HepG2 (cell line): ENCODE measurements at regions not wholly inside any gene's neighbourhood (a gene's known extent, or its start where the extent isn't known, plus 50 kb on each side); places are given as distances from the start of the nearest gene placed in this dataset.

Experiments used
- ATAC-seq: fragments of 200-7000 bp; cut with Tn5 transposase; 3 replicates; pipeline ENCODE4 v1.9.1; 2020; ENCODE audit warnings: mild to moderate bottlenecking, moderate library complexity
- BruUV-seq: library from RNA; stranded (reverse); fragments of 400-500 nt; replicated peaks from 2 replicates; lab custom pipeline; 2021; lab: Mats Ljungman, UMichigan
- CTCF ChIA-PET: fragments of 300-600 bp; formaldehyde crosslinking; extraction: SDS; loops from one replicate; lab custom pipeline; 2021; ENCODE audit warnings: low total read pairs, inconsistent platforms, low intra/inter-chr PET ratio; lab: Yijun Ruan, JAX
- POLR2A ChIA-PET: fragments of 350-600 bp; sonication (Branson Sonifier 250); formaldehyde crosslinking; loops from one replicate; lab custom pipeline; 2020; ENCODE audit warnings: antibody characterized with exemption, inconsistent platforms; lab: Yijun Ruan, JAX
- DNase-seq: peaks from one replicate; pipeline ENCODE4 v3.0.0-alpha.2; 2015; ENCODE audit warnings: low spot score
- FAIRE-seq: peaks from 3 replicates; lab custom pipeline; 2011; peaks lifted over from hg19 to GRCh38; lab: Jason Lieb, UNC
- H2AFZ ChIP-seq: one replicate; pipeline ENCODE4 v1.6.1; 2011; ENCODE audit warnings: low read length, inconsistent platforms
- H3K27ac ChIP-seq: fragments of 300-600 bp; 3 replicates; pipeline ENCODE4 v1.8.0; 2011; ENCODE audit warnings: mixed run types, mild to moderate bottlenecking, mixed read lengths, low read length, inconsistent platforms; ENCODE audit not compliant: insufficient read depth; ENCODE audit errors: extremely low read length
- H3K27me3 ChIP-seq, 2 experiments: fragments of 200-600 bp in 1 of 2; 2 replicates in 1 of 2; 3 replicates in 1 of 2; pipeline versions ENCODE4 v1.6.0 to v1.8.0; 2011; ENCODE audit warnings: low read length in 2 of 2, mild to moderate bottlenecking in 2 of 2, moderate library complexity in 2 of 2, inconsistent platforms in 1 of 2; ENCODE audit not compliant: insufficient read depth in 2 of 2, control insufficient read depth in 1 of 2
- H3K36me3 ChIP-seq, 2 experiments: fragments of 200-600 bp in 1 of 2; replicated peaks in 1 of 2; 2 replicates in 1 of 2; 3 replicates in 1 of 2; pipeline versions ENCODE4 v1.5.1 to v1.8.0; 2011; ENCODE audit warnings: low read length in 2 of 2, inconsistent platforms in 1 of 2; ENCODE audit not compliant: insufficient read depth in 2 of 2, control insufficient read depth in 1 of 2
- H3K4me1 ChIP-seq: 2 replicates; pipeline ENCODE4 v1.5.1; 2012; ENCODE audit warnings: low read length, inconsistent platforms; ENCODE audit not compliant: insufficient read depth
- H3K4me2 ChIP-seq: 2 replicates; pipeline ENCODE4 v1.6.0; 2011; ENCODE audit warnings: low read depth, low read length, inconsistent platforms
- H3K4me3 ChIP-seq, 3 experiments: fragments of 200-600 bp in 1 of 3; sonication (generic), shearing (Covaris generic) in 1 of 3; replicated peaks in 1 of 3; 2 replicates each; pipeline ENCODE4 v1.5.1; 2011 to 2016; ENCODE audit warnings: low read length in 3 of 3, inconsistent platforms in 2 of 3, low read depth in 2 of 3, mild to moderate bottlenecking in 2 of 3, control low read depth in 1 of 3, mixed read lengths in 1 of 3; ENCODE audit not compliant: insufficient read depth in 1 of 3
- H3K79me2 ChIP-seq: one replicate; pipeline ENCODE4 v1.6.1; 2011; ENCODE audit warnings: low read length, inconsistent platforms; ENCODE audit not compliant: insufficient read depth
- H3K9ac ChIP-seq: 2 replicates; pipeline ENCODE4 v1.6.0; 2011; ENCODE audit warnings: mild to moderate bottlenecking, low read depth, low read length, inconsistent platforms; ENCODE audit not compliant: insufficient read depth
- H3K9me3 ChIP-seq: 2 replicates; pipeline ENCODE4 v1.5.1; 2012; ENCODE audit warnings: mild to moderate bottlenecking, low read length
- H4K20me1 ChIP-seq: 2 replicates; pipeline ENCODE4 v1.6.0; 2011; ENCODE audit warnings: inconsistent platforms, mild to moderate bottlenecking, low read length, moderate library complexity; ENCODE audit not compliant: insufficient read depth
- DPF2 ChIP-seq: sonication (generic); formaldehyde crosslinking; IDR thresholded peaks from 2 replicates; pipeline ENCODE4 v1.4.0; 2020; ENCODE audit warnings: mild to moderate bottlenecking, low read depth, missing genetic modification reagents, borderline replicate concordance
- ELF4 ChIP-seq: sonication (generic); formaldehyde crosslinking; IDR thresholded peaks from 2 replicates; pipeline ENCODE4 v1.5.0; 2020; ENCODE audit warnings: missing genetic modification reagents, mild to moderate bottlenecking, moderate library complexity, borderline replicate concordance
- HOXA5 ChIP-seq: sonication (generic); formaldehyde crosslinking; IDR thresholded peaks from 2 replicates; pipeline ENCODE4 v1.4.0; 2020; ENCODE audit warnings: missing genetic modification reagents
- ISX ChIP-seq: sonication (generic); formaldehyde crosslinking; conservative IDR thresholded peaks from 2 replicates; pipeline ENCODE4 v1.5.0; 2020; ENCODE audit warnings: missing genetic modification reagents
- JUND ChIP-seq: sonication (generic); formaldehyde crosslinking; IDR thresholded peaks from 2 replicates; pipeline ENCODE4 v1.8.0; 2022; ENCODE audit warnings: mild to moderate bottlenecking, missing genetic modification reagents
- KDM1A ChIP-seq: IDR thresholded peaks from 2 replicates; pipeline ENCODE4 v1.6.1; 2016; ENCODE audit warnings: missing compliant biosample characterization
- NFYB ChIP-seq: sonication (generic); formaldehyde crosslinking; IDR thresholded peaks from 2 replicates; pipeline ENCODE4 v1.4.0; 2020; ENCODE audit warnings: missing genetic modification reagents
- ONECUT2 ChIP-seq: sonication (generic); formaldehyde crosslinking; IDR thresholded peaks from 2 replicates; pipeline ENCODE4 v1.4.0; 2020; ENCODE audit warnings: missing genetic modification reagents
- PAX8 ChIP-seq: sonication (generic); formaldehyde crosslinking; IDR thresholded peaks from 2 replicates; pipeline ENCODE4 v1.8.0; 2022; ENCODE audit warnings: mild to moderate bottlenecking, missing genetic modification reagents, borderline replicate concordance
- SMARCC2 ChIP-seq: fragments of 450-650 bp; IDR thresholded peaks from 2 replicates; pipeline ENCODE4 v1.6.1; 2017; ENCODE audit warnings: antibody characterized with exemption, mild to moderate bottlenecking
- SMC3 ChIP-seq: IDR thresholded peaks from 2 replicates; pipeline ENCODE4 v1.6.1; 2011; ENCODE audit warnings: low read length, improper control_type of control experiment
- TAF1 ChIP-seq: sonication (generic); formaldehyde crosslinking; IDR thresholded peaks from 2 replicates; pipeline ENCODE4 v1.4.0; 2020; ENCODE audit warnings: missing genetic modification reagents
- ZBTB21 ChIP-seq: sonication (generic); formaldehyde crosslinking; IDR thresholded peaks from 2 replicates; pipeline ENCODE4 v1.4.0; 2020; ENCODE audit warnings: missing genetic modification reagents
- ZMYM2 ChIP-seq: sonication (generic); formaldehyde crosslinking; IDR thresholded peaks from 2 replicates; pipeline ENCODE4 v1.8.0; 2022; ENCODE audit warnings: mild to moderate bottlenecking, missing genetic modification reagents
- ZNF235 ChIP-seq: sonication (generic); formaldehyde crosslinking; IDR thresholded peaks from 2 replicates; pipeline ENCODE4 v1.8.1; 2023; ENCODE audit warnings: mild to moderate bottlenecking, missing genetic modification reagents, borderline replicate concordance
- ZNF253 ChIP-seq: sonication (generic); formaldehyde crosslinking; IDR thresholded peaks from 2 replicates; pipeline ENCODE4 v1.8.0; 2022; ENCODE audit warnings: mild to moderate bottlenecking, missing genetic modification reagents, borderline replicate concordance
- ZNF276 ChIP-seq: sonication (generic); formaldehyde crosslinking; IDR thresholded peaks from 2 replicates; pipeline ENCODE4 v1.4.0; 2020; ENCODE audit warnings: mild to moderate bottlenecking, low read depth, missing genetic modification reagents
- ZNF280B ChIP-seq: sonication (generic); formaldehyde crosslinking; IDR thresholded peaks from 2 replicates; pipeline ENCODE4 v1.5.0; 2020; ENCODE audit warnings: missing genetic modification reagents, mild to moderate bottlenecking, borderline replicate concordance
- ZNF7 ChIP-seq: IDR thresholded peaks from 2 replicates; pipeline ENCODE4 v1.6.1; 2016; ENCODE audit warnings: missing biosample characterization, missing genetic modification reagents
- WGBS: methylation state at CpG from one replicate; pipeline ENCODE4 v1.1.6; 2017; ENCODE audit warnings: low lambda C conversion rate; 5-methylcytosine and 5-hydroxymethylcytosine counted together
- in situ Hi-C: cut with HindIII; loops from 2 replicates; pipeline ENCODE4 v1.10.0; 2017; ENCODE audit warnings: low pct_unique_long_range_greater_than_20kb; ENCODE audit not compliant: extremely low pct_ligation_motif_present
- intact Hi-C: fragments of 100-400 bp; cut with micrococcal nuclease; formaldehyde crosslinking; loops from one replicate; pipeline ENCODE4 v1.10.0; 2022; ENCODE audit not compliant: unreplicated experiment

- H3K79me2 ChIP-seq, result no peaks in the 10 kb centered on the region
- BruUV-seq, result no TSS peak
- H3K36me3 ChIP-seq, result no peaks in the 10 kb centered on the region
- no peaks in the 10 kb centered on the region for H3K9me3 ChIP-seq
- FAIRE-seq (no peak), ATAC-seq (no peak), DNase-seq (no peak)
- no peaks in the 10 kb centered on the region for H4K20me1 ChIP-seq
- intact Hi-C loops (no loop called here), in situ Hi-C loops (no loop called here)
- no peak overlapping the region for H3K27ac ChIP-seq
- H3K4me1 ChIP-seq, result no peaks in the 10 kb centered on the region
- 4% methylated on average over 3 of the region's 3 CpGs for WGBS
- no peak overlapping the region for H2AFZ ChIP-seq
- TF ChIP-seq ZNF253 (CRISPR knock-in tag) (no peak), ELF4 (CRISPR knock-in tag) (no peak), ZNF7 (no peak), ZMYM2 (CRISPR knock-in tag) (no peak), NFYB (no peak), ZBTB21 (CRISPR knock-in tag) (no peak), ONECUT2 (no peak)
- peaks cover 1 to 43% of the 10 kb centered on the region in 2 experiments; a peak in 3 of 5 replicates for H3K27me3 ChIP-seq
- ChIA-PET CTCF (no interaction called here), POLR2A (no interaction called here)
- no peak overlapping the region for H3K9ac ChIP-seq
- H3K4me2 ChIP-seq, result no peak overlapping the region
- H3K4me3 ChIP-seq, result no peak overlapping the region
Measured at GRCh38 chr10:3342771-3343170, 170.2 kb upstream of the PITRM1 start.

GRCh38 chr10:3340127-3340730 is 167.6 kb upstream of the PITRM1 start:
- DNase-seq, result no peak
- TF ChIP-seq PAX8 (CRISPR knock-in tag) (no peak), HOXA5 (CRISPR knock-in tag) (no peak), ISX (CRISPR knock-in tag) (no peak), SMC3 (no peak), JUND (CRISPR knock-in tag) (no peak), ZNF276 (no peak), KDM1A (CRISPR knock-in tag) (no peak), ZNF280B (CRISPR knock-in tag) (no peak), TAF1 (CRISPR knock-in tag) (no peak), SMARCC2 (no peak), DPF2 (CRISPR knock-in tag) (no peak), ZNF235 (no peak)

More at GRCh38 chr10:3340127-3340730, 167.6 kb upstream of the PITRM1 start:
- Histone ChIP-seq H3K4me1 (no peaks in the 10 kb centered on the region), H3K4me3 (no peak overlapping the region), H3K27ac (no peak overlapping the region), H3K4me2 (no peak overlapping the region), H3K9ac (no peak overlapping the region), H3K27me3 (peaks cover 0 to 49% of the 10 kb centered on the region in 2 experiments; a peak in 2 of 5 replicates), H3K9me3 (no peaks in the 10 kb centered on the region), H4K20me1 (no peaks in the 10 kb centered on the region), H3K79me2 (no peaks in the 10 kb centered on the region), H2AFZ (no peak overlapping the region), H3K36me3 (no peaks in the 10 kb centered on the region)
- ChIA-PET POLR2A (no interaction called here), CTCF (no interaction called here)
- in situ Hi-C loops (no loop called here), intact Hi-C loops (no loop called here)
- no peak for ATAC-seq
- no peak for FAIRE-seq
- no TSS peak for BruUV-seq
- WGBS, result 24% methylated on average over 11 of the region's 11 CpGs
